IMR-90 (cell line): ENCODE measurements at regions not wholly inside any gene's neighbourhood (a gene's known extent, or its start where the extent isn't known, plus 50 kb on each side); places are given as distances from the start of the nearest gene placed in this dataset.

Experiments
- CEBPB ChIP-seq: IDR thresholded peaks from 2 replicates; pipeline ENCODE4 v1.6.1; 2012; ENCODE audit warnings: low read depth, low read length, improper control_type of control experiment
- CHD1 ChIP-seq: IDR thresholded peaks from 2 replicates; pipeline ENCODE4 v1.6.1; 2012; ENCODE audit warnings: low read depth, low read length, improper control_type of control experiment
- CTCF ChIP-seq: conservative IDR thresholded peaks from 2 replicates; pipeline ENCODE4 v1.5.1; 2012; ENCODE audit warnings: mild to moderate bottlenecking, low read depth, low read length, improper control_type of control experiment
- ELK1 ChIP-seq: fragments of 150-350 bp; IDR thresholded peaks from 2 replicates; pipeline ENCODE4 v1.6.1; 2016; ENCODE audit warnings: low read depth, mild to moderate bottlenecking, low read length, moderate library complexity, borderline replicate concordance
- MAFK ChIP-seq: IDR thresholded peaks from 2 replicates; pipeline ENCODE4 v1.6.1; 2012; ENCODE audit warnings: low read depth, low read length, improper control_type of control experiment
- MAZ ChIP-seq: IDR thresholded peaks from 2 replicates; pipeline ENCODE4 v1.6.1; 2012; ENCODE audit warnings: low read depth, mild to moderate bottlenecking, low read length, improper control_type of control experiment, moderate library complexity, borderline replicate concordance
- MXI1 ChIP-seq: IDR thresholded peaks from 2 replicates; pipeline ENCODE4 v1.6.1; 2012; ENCODE audit warnings: low read depth, mild to moderate bottlenecking, low read length, moderate library complexity, borderline replicate concordance
- NFE2L2 ChIP-seq: fragments of 150-350 bp; IDR thresholded peaks from 2 replicates; pipeline ENCODE4 v1.6.1; 2016; ENCODE audit warnings: low read depth, mild to moderate bottlenecking, low read length
- POLR2A ChIP-seq: IDR thresholded peaks from 2 replicates; pipeline ENCODE4 v1.6.1; 2012; ENCODE audit warnings: mild to moderate bottlenecking, low read depth, low read length
- RAD21 ChIP-seq: IDR thresholded peaks from 2 replicates; pipeline ENCODE4 v1.6.1; 2012; ENCODE audit warnings: low read length, improper control_type of control experiment
- RCOR1 ChIP-seq: IDR thresholded peaks from 2 replicates; pipeline ENCODE4 v1.6.1; 2012; ENCODE audit warnings: mild to moderate bottlenecking, low read length, improper control_type of control experiment; ENCODE audit not compliant: insufficient replicate concordance
- RFX5 ChIP-seq: IDR thresholded peaks from 2 replicates; pipeline ENCODE4 v1.8.0; 2012; ENCODE audit warnings: low read depth, mild to moderate bottlenecking, low read length, moderate library complexity
- SMC3 ChIP-seq: fragments of 150-350 bp; IDR thresholded peaks from 2 replicates; pipeline ENCODE4 v1.6.1; 2016; ENCODE audit warnings: low read depth, mild to moderate bottlenecking, antibody characterized with exemption, low read length, moderate library complexity

DNA sequence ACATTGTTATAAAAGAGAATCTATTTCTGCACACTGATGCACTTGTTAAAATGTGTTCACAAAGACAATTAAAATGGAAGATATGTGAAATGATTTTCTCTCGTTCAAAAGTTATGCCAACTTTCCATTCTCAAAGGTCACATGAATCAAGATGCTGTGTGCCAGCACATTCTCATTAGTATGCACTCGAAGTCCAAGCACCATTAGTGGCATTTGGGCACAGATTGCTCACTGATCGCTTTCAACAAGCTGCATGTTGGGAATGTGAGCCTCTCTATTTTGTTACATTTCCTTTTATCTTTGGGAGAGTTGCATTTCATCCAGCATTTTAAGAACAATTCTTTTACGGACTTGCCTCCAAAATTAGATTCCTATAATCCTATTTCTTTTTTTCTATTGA lies 398.9 kb downstream of the FBXO15 start:
- TF ChIP-seq MXI1 (no peak), CTCF (no peak), POLR2A (no peak), RAD21 (no peak), RCOR1 (no peak), SMC3 (no peak), MAZ (no peak), ELK1 (no peak), RFX5 (no peak), CEBPB (no peak), NFE2L2 (no peak), MAFK (no peak), CHD1 (no peak)
